GM12875 (cell line): ENCODE measurements at regions not wholly inside any gene's neighbourhood (a gene's known extent, or its start where the extent isn't known, plus 50 kb on each side); places are given as distances from the start of the nearest gene placed in this dataset.

Source experiments
- H3K4me3 ChIP-seq: one replicate; pipeline ENCODE4 v1.5.1; 2011; ENCODE audit warnings: low read depth, low read length, control low read depth
- TF ChIP-seq, protein P1 (sequence below): IDR thresholded peaks from 2 replicates; pipeline ENCODE4 v1.5.1; 2011; ENCODE audit warnings: low read depth, mild to moderate bottlenecking, control low read depth, inconsistent platforms, low read length, moderate library complexity, borderline replicate concordance; ENCODE audit not compliant: insufficient read depth

DNA sequence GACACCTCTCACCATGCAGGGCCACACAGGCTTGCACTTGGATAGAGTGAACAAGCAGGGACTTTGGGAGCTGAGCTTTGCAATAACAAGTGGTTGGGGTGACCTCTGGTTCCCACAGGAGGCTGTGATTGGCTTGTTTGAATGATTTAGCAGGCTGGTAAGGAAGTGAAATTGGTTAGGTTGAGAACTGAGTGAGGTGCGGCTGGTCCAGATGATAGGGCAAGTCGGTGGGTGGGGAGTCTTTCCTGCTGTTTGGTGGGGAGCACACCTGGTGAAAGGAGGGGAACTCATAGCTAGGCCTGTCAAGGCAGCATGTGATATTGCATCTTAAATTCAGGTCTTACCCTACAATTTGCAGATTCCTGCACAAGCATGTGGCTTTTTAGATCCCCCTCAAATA, 794.6 kb upstream of the ZNF608 start:
- H3K4me3 ChIP-seq: no peak overlapping the region
- TF ChIP-seq, protein P1, sequence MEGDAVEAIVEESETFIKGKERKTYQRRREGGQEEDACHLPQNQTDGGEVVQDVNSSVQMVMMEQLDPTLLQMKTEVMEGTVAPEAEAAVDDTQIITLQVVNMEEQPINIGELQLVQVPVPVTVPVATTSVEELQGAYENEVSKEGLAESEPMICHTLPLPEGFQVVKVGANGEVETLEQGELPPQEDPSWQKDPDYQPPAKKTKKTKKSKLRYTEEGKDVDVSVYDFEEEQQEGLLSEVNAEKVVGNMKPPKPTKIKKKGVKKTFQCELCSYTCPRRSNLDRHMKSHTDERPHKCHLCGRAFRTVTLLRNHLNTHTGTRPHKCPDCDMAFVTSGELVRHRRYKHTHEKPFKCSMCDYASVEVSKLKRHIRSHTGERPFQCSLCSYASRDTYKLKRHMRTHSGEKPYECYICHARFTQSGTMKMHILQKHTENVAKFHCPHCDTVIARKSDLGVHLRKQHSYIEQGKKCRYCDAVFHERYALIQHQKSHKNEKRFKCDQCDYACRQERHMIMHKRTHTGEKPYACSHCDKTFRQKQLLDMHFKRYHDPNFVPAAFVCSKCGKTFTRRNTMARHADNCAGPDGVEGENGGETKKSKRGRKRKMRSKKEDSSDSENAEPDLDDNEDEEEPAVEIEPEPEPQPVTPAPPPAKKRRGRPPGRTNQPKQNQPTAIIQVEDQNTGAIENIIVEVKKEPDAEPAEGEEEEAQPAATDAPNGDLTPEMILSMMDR: no peak

DNA sequence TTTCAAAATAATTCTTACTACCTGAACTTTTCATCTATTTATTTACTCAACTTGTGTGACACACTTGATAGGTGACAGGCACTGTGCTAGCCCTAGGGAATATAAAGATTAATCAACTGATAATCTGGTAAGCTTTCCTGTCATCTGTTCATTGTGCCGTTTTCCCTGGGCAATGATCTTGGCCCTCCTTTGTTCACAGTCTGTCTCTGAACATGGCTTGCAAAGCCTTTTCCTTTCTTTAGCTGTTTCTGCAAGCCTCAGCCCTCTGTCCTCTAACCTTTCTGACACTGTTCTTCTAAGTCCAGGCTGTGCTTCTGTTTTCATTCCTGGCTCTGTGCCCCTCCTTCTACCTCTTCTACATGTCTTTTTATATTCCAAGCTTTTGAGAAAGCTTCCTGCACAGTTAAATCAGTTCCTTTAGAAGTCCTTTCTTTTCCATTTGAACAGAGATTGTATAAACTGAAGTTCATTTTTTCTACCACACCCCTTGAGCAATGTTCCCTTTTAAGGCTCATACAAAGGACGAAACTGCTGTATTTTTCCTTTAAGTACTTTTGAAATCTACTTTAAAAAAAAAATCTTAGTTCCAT, 803.0 kb upstream of the ZNF608 start:
- H3K4me3 ChIP-seq: no peak overlapping the region
- TF ChIP-seq, protein P1: no peak

DNA sequence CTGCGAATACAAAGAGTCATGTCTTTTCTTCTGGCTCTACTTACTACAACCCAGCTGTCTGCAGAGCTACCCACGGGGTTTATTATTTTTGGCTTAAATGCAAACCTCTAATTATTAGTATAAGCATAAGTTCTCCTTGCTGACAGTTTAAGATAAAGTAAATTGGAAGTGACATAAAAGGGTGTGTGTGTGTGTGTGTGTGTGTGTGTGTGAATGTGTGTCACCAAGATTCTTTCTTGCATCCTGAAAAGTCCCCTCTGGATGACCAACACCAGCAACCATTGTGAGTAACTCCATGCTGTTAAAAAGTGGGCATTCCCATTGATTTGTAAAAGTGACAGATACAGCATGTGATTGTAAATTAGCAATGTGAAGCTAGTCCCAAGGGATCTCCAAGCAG, 803.8 kb upstream of the ZNF608 start:
- TF ChIP-seq, protein P1: no peak
- no peak overlapping the region for H3K4me3 ChIP-seq

DNA sequence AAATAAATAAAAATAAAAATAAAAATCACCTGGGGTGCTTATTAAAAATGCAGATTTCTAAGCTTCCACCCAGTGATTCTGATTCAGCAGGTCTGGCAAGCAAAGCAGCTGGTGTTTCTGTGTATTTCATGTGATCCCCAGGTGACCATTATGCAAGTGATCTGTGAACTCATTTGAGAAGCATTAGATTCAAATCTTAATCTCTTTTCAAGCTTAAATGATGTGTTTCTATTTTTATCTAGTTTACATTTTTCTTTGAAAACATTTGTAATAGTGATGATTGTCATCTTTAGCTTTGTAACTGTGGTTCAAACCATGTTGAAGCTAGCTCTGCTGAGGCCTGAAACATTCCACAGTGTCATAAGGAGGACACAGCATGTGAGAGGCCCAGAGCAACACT, 804.8 kb upstream of the ZNF608 start:
- H3K4me3 ChIP-seq: no peak overlapping the region
- TF ChIP-seq, protein P1: no peak

DNA sequence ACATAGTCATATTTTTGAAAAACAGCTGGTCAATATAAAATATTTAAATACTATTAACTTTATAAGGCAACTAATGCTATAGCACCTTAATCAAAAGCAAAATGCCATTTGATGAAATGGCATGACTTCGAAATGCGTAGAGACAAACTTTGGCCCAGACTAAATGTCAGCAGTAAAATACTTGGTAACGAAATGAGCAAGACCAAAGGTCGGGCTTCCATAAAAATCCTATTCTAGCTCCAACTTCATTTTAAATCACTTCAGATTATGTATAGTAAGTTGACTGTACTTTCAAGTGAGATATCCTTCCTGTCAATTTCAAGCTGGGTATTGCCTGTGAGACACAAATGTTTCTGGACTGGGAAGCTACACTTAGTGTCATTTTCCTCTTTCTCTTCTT, 805.4 kb upstream of the ZNF608 start:
- TF ChIP-seq, protein P1: no peak
- H3K4me3 ChIP-seq: no peak overlapping the region

DNA sequence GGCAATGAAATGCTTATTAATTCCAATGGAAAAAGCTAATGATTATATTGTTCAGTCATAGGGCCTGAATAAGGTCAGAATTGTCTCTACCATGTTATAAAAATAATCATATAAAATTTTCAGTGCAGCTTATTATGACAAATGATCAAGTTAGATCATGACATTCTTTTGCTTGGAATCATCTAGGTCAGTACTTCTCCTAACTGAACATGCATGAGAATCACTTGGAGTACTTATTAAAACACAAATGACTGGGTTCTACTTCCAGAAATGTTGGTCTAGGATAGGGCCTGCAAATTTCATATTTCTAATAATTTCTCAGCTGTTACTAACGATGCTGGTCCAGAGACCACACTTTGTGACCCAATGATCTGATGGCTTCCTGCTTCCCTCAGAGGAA, 806.0 kb upstream of the ZNF608 start:
- no peak overlapping the region for H3K4me3 ChIP-seq
- TF ChIP-seq, protein P1: no peak

DNA sequence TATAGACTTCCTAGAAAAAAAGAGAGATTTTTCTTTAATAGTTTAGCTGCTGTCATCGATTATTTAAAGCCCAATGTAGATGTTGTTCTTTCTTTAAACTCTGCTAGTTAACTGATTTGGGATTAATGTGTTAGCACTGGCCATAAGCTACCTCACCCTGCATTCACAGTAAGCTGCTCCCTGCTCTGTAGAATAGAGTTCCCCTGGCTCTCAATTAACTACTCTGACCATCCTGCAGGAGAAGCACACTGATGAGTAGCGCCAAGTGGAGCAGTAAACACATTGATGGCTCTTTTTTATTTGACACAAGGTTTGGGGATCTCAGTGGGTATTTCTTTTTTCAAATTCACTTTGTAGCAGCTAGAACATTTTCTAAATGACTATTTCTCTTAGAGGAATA, 807.9 kb upstream of the ZNF608 start:
- TF ChIP-seq, protein P1: no peak
- no peak overlapping the region for H3K4me3 ChIP-seq
